ENCODE measurements at regions not wholly inside any gene's neighbourhood (a gene's known extent, or its start where the extent isn't known, plus 50 kb on each side); places are given as distances from the start of the nearest gene placed in this dataset.
A peak's percentile ranks its signal among the peaks of the same experiment; 100 is the strongest.

GRCh38 chr10:36114141-36114540 lies 472.0 kb upstream of the FZD8 start:
- peak; percentile 31 for DNase-seq (ENCODE audit: low read depth)

- DNase-seq (ENCODE audit: low read depth): no peak
Observed at GRCh38 chr10:36111676-36112075, 469.6 kb upstream of the FZD8 start.

- DNase-seq (ENCODE audit: low read depth): no peak
Observed at GRCh38 chr10:36110097-36110496, 468.0 kb upstream of the FZD8 start.

GRCh38 chr10:36109399-36110023 lies 467.4 kb upstream of the FZD8 start:
- DNase-seq (ENCODE audit: low read depth): no peak

- no peak for DNase-seq (ENCODE audit: low read depth)
Observed at GRCh38 chr10:36097696-36098095, 455.6 kb upstream of the FZD8 start.

GRCh38 chr10:36096576-36096975 lies 454.5 kb upstream of the FZD8 start:
- DNase-seq (ENCODE audit: low read depth): peak; percentile 18

GRCh38 chr10:36094096-36094495 lies 452.0 kb upstream of the FZD8 start:
- peak; percentile 27 for DNase-seq (ENCODE audit: low read depth)

- no peak for DNase-seq (ENCODE audit: low read depth)
Observed at GRCh38 chr10:36092116-36092515, 450.0 kb upstream of the FZD8 start.

- DNase-seq (ENCODE audit: low read depth): no peak
Observed at GRCh38 chr10:36091007-36091406, 448.9 kb upstream of the FZD8 start.

GRCh38 chr10:36089790-36090440 lies 447.8 kb upstream of the FZD8 start:
- no peak for DNase-seq (ENCODE audit: low read depth)

GRCh38 chr10:36087006-36088005 lies 445.2 kb upstream of the FZD8 start:
- DNase-seq (ENCODE audit: low read depth): no peak

GRCh38 chr10:36075196-36075595 lies 433.1 kb upstream of the FZD8 start:
- no peak for DNase-seq (ENCODE audit: low read depth)

- DNase-seq (ENCODE audit: low read depth): no peak
Observed at GRCh38 chr10:36073796-36074345, 431.8 kb upstream of the FZD8 start.

GRCh38 chr10:36068542-36068941 lies 426.4 kb upstream of the FZD8 start:
- DNase-seq (ENCODE audit: low read depth): no peak

GRCh38 chr10:36067748-36068147 lies 425.7 kb upstream of the FZD8 start:
- DNase-seq (ENCODE audit: low read depth): no peak

GRCh38 chr10:36066850-36067249 lies 424.8 kb upstream of the FZD8 start:
- DNase-seq (ENCODE audit: low read depth): no peak

- no peak for DNase-seq (ENCODE audit: low read depth)
Observed at GRCh38 chr10:36066102-36066501, 424.0 kb upstream of the FZD8 start.

GRCh38 chr10:36063396-36063795 lies 421.3 kb upstream of the FZD8 start:
- no peak for DNase-seq (ENCODE audit: low read depth)

- no peak for DNase-seq (ENCODE audit: low read depth)
Observed at GRCh38 chr10:36057731-36058130, 415.6 kb upstream of the FZD8 start.

GRCh38 chr10:36057180-36057579 lies 415.1 kb upstream of the FZD8 start:
- DNase-seq (ENCODE audit: low read depth): no peak

- no peak for DNase-seq (ENCODE audit: low read depth)
Observed at GRCh38 chr10:36053775-36054174, 411.7 kb upstream of the FZD8 start.

GRCh38 chr10:36053271-36053670 lies 411.2 kb upstream of the FZD8 start:
- no peak for DNase-seq (ENCODE audit: low read depth)

Data from amniotic epithelial cell (primary cell).